Lung (tissue), 11 donors: ENCODE measurements at regions not wholly inside any gene's neighbourhood (a gene's known extent, or its start where the extent isn't known, plus 50 kb on each side); places are given as distances from the start of the nearest gene placed in this dataset.

Source experiments
- ATAC-seq: fragments of 200-7000 bp; cut with Tn5 transposase; one replicate; pipeline ENCODE4 v1.9.1; 2020; ENCODE audit warnings: moderate number of reproducible peaks; ENCODE audit not compliant: insufficient read depth, low FRiP score
- DNase-seq, 3 donors: peaks; one replicate each; pipeline ENCODE4 v3.0.0-alpha.2; 2013 to 2017
- H3K27ac ChIP-seq, 2 donors: one replicate each; pipeline ENCODE4 v1.5.1; 2013; ENCODE audit warnings: mild to moderate bottlenecking in 2 of 2, moderate library complexity in 2 of 2, control low read depth in 1 of 2, inconsistent platforms in 1 of 2, low read depth in 1 of 2, low read length in 1 of 2
- H3K27me3 ChIP-seq, 3 donors: one replicate each; pipeline ENCODE4 v1.5.1; 2013; ENCODE audit warnings: low read length in 2 of 3; ENCODE audit not compliant: control insufficient read depth in 3 of 3, insufficient read depth in 3 of 3
- H3K36me3 ChIP-seq, 4 donors: one replicate each; pipeline ENCODE4 v1.5.1; 2013; ENCODE audit warnings: low read length in 4 of 4, mild to moderate bottlenecking in 1 of 4, moderate library complexity in 1 of 4; ENCODE audit not compliant: control insufficient read depth in 4 of 4, insufficient read depth in 4 of 4
- H3K4me1 ChIP-seq, 5 donors: one replicate each; pipeline ENCODE4 v1.5.1; 2013; ENCODE audit warnings: low read length in 5 of 5, mild to moderate bottlenecking in 2 of 5, moderate library complexity in 1 of 5; ENCODE audit not compliant: control insufficient read depth in 5 of 5, insufficient read depth in 5 of 5
- H3K4me3 ChIP-seq: one replicate; pipeline ENCODE4 v1.5.1; 2013; ENCODE audit warnings: mild to moderate bottlenecking, control low read depth, moderate library complexity
- H3K9ac ChIP-seq, 2 donors: one replicate each; pipeline ENCODE4 v1.5.1; 2013; ENCODE audit warnings: low read length in 2 of 2, control low read depth in 1 of 2; ENCODE audit not compliant: insufficient read depth in 1 of 2
- H3K9me3 ChIP-seq, 4 donors: one replicate each; pipeline ENCODE4 v1.5.1; 2013; ENCODE audit warnings: low read length in 3 of 4, mild to moderate bottlenecking in 1 of 4, moderate library complexity in 1 of 4; ENCODE audit not compliant: control insufficient read depth in 4 of 4, insufficient read depth in 3 of 4
- CTCF ChIP-seq: IDR thresholded peaks from 2 replicates; pipeline ENCODE4 v1.5.1; 2012; ENCODE audit warnings: mild to moderate bottlenecking; ENCODE audit errors: control extremely low read depth, extremely low read depth
- WGBS, 2 donors: extraction: QIAGEN DNeasy Blood & Tissue Kit; methylation state at CpG; one replicate each; pipeline ENCODE4 v1.1.7; 2013; 5-methylcytosine and 5-hydroxymethylcytosine counted together
- donor health status: control.
- donor health status: control.
- donor health status: Bipolar disorder and iron deficiency.
- donor health status: healthy.
- donor health status: DM: yes; HTN: yes; CAD: no.

DNA sequence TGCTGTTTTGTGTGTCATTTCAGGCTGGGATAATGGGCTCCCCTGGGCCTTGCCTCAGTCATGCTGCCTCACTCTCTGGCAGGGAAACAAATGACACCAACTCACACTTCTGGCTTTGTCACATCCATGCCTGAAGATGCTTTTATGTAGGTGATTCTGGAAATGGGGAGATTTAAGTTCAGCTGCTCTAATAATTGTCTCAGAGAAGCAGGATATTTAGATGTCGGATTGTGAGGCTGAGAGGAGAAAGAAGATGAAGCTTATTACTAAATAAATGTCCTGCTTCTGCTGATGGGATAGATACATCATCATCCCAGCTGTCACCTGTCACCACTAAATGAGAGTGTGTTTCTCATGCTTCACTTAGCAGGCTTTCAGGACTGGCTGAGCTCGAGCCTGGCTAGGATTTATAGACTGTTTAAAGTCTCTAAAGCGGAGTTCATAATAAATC, 480.2 kb upstream of the SPTLC3 start:
- H3K27ac ChIP-seq: no peak overlapping the region
- H3K9ac ChIP-seq: no peak overlapping the region
- ATAC-seq (no peak), DNase-seq (no peak)
- peaks cover 0 to 1% (median 0%) of the 10 kb centered on the region in 4 donors for H3K9me3 ChIP-seq
- H3K4me1 ChIP-seq: no peaks in the 10 kb centered on the region
- no peaks in the 10 kb centered on the region for H3K36me3 ChIP-seq
- WGBS, 2 donors: 56 to 59% methylated on average over 3 of the region's 3 CpGs
- TF ChIP-seq CTCF: no peak
- no peak overlapping the region for H3K4me3 ChIP-seq
- H3K27me3 ChIP-seq: no peaks in the 10 kb centered on the region

DNA sequence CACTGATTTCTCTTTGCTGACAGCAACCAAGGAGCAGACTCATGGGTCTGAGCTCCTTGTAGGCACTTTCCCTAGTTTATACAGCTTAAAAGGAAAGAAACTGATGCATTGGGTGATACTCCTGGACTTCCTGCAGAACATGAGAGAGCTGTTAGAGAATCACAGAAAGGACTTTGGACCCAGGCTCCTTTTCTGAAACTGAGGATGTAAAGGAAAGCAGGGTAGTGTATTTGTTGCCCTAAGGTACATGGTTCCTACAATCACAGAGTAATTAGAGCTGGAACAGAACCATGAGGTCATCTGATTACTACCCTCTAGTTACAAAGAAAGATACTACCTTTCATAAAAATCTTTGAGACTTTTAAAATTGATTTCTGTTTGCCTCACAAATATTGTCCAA, 477.1 kb upstream of the SPTLC3 start:
- Histone ChIP-seq H3K4me3 (no peak overlapping the region), H3K9ac (no peak overlapping the region), H3K27me3 (no peaks in the 10 kb centered on the region), H3K9me3 (peaks cover 0 to 9% (median under 1%) of the 10 kb centered on the region in 4 donors), H3K27ac (no peak overlapping the region), H3K4me1 (no peaks in the 10 kb centered on the region), H3K36me3 (no peaks in the 10 kb centered on the region)
- DNase-seq: no peak
- ATAC-seq: no peak
- TF ChIP-seq CTCF: no peak

GRCh38 chr20:12535316-12535715, 473.5 kb upstream of the SPTLC3 start:
- H3K4me3 ChIP-seq: no peak overlapping the region
- WGBS, 2 donors: 19 to 30% methylated on average over 1 of the region's 1 CpG
- DNase-seq (no peak), ATAC-seq (no peak)
- H3K9ac ChIP-seq: no peak overlapping the region
- H3K36me3 ChIP-seq: no peaks in the 10 kb centered on the region
- no peaks in the 10 kb centered on the region for H3K27me3 ChIP-seq
- no peaks in the 10 kb centered on the region for H3K4me1 ChIP-seq
- peaks cover 0 to 9% (median under 1%) of the 10 kb centered on the region in 4 donors for H3K9me3 ChIP-seq
- TF ChIP-seq CTCF: no peak
- no peak overlapping the region for H3K27ac ChIP-seq

GRCh38 chr20:12535770-12536169, 473.0 kb upstream of the SPTLC3 start:
- H3K4me3 ChIP-seq: no peak overlapping the region
- DNase-seq (no peak), ATAC-seq (no peak)
- H3K27ac ChIP-seq: no peak overlapping the region
- H3K4me1 ChIP-seq: no peaks in the 10 kb centered on the region
- 90 to 92% methylated on average over 2 of the region's 2 CpGs for WGBS, 2 donors
- TF ChIP-seq CTCF: no peak
- H3K9ac ChIP-seq: no peak overlapping the region
- H3K9me3 ChIP-seq: peaks cover 0 to 9% (median under 1%) of the 10 kb centered on the region in 4 donors
- H3K36me3 ChIP-seq: no peaks in the 10 kb centered on the region
- no peaks in the 10 kb centered on the region for H3K27me3 ChIP-seq
